ENCODE measurements at regions not wholly inside any gene's neighbourhood (a gene's known extent, or its start where the extent isn't known, plus 50 kb on each side); places are given as distances from the start of the nearest gene placed in this dataset.

DNA sequence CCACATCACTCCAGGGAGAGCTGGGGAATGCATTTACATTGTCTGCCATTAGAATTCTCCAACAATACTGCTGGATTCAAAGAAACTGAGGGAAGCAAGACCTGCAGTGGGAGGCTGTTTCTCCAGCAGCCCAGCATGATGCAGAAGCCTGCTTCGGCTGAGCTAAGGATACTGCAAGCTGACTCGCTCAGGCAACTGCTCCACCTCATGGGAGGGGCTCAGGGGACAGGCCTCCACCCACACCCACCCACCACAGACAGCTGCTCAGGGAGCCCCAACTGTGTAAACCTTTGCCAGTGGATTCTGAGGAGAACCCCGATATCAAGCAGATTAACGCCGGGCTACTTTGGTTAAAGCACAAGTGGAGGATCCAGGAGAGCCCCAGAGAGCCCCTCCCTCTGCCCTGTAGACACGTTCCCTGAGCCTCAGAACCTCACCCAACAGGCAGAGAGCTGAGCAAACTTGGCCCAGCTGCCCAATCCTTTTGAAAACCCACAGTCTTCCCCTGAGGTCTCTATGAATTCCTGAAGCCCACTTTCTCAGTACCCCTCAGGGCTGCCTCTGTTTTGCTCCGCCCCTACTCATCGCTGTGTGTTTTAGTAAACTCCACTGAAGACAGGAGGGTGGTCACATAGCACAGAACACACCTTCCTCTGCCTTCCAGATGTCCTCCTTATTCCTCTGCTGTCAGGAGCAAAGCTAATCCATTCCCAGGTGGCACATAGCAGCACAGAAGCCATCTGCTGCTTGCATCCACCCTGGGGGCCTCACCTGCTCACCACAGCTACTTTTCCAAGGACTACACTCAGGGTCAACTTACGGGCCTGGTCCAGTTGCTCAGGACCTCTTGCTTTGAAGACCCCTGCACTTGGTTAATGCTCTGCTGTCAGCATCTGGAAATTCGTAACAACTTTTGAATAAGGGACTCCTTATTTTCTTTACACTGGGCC is 269.0 kb downstream of the ABHD5 start:
- TF ChIP-seq CTCF (conservative IDR thresholded peaks at IDR 0.05 in 1 of 2, IDR thresholded peaks at IDR 0.05 in 1 of 2; ENCODE audit: low read depth in 1 of 2, low read length in 2 of 2) (no peak), EZH2 (IDR thresholded peaks at IDR 0.05; ENCODE audit: low read length, missing control alignments) (no peak)

All from fibroblast of lung (primary cell).